Cardiac septum (tissue), 1 donor: ENCODE measurements at regions not wholly inside any gene's neighbourhood (a gene's known extent, or its start where the extent isn't known, plus 50 kb on each side); places are given as distances from the start of the nearest gene placed in this dataset.

Source experiments
- DNase-seq: peaks from one replicate; pipeline ENCODE4 v3.0.0-alpha.2; 2020; ENCODE audit warnings: low spot score
- intact Hi-C: fragments of 100-400 bp; cut with DNase I; formaldehyde crosslinking; loops from one replicate; pipeline ENCODE4 v1.14.0; 2022
- donor health status: DM: no; HTN: no; CAD: no.

DNA sequence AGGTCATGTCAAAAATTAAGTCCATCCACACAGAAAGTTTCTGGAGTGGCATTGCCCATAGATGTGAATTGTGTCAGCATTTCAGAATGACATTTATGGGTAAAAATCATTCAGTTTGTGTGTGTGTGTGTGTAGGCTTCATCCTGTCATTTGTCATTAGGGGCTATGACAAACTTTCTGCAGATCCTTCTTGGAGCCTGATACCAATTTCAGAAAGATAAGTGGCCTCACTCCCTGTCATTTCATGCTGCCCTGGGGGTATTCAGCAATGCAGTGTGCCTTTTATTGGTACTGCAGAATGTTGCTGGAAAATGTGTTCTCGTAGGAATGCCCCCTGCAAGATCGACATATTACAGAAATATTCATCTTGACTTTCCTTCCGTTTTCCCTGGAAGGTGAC, 659.7 kb downstream of the NLGN4X start:
- intact Hi-C loops: no loop called here
- no peak for DNase-seq

DNA sequence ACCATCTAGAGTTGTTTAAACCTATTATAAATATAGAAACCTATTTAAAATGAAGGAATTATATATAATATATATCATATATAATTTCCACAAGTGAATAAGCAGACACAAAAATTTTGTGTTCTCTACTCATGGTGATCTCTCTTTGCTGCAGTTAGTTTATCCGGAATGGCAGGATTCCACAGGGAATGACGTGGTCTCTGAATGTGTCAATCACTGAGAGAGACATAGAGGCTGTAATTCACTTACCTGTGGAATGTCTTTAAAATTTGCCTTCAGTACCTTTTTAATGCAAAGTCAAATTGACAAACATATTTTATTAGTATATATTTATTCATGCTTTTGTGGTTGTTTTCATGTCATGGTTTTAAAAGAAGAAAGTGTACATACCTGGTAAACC, 669.3 kb downstream of the NLGN4X start:
- no peak for DNase-seq
- intact Hi-C loops: no loop called here

DNA sequence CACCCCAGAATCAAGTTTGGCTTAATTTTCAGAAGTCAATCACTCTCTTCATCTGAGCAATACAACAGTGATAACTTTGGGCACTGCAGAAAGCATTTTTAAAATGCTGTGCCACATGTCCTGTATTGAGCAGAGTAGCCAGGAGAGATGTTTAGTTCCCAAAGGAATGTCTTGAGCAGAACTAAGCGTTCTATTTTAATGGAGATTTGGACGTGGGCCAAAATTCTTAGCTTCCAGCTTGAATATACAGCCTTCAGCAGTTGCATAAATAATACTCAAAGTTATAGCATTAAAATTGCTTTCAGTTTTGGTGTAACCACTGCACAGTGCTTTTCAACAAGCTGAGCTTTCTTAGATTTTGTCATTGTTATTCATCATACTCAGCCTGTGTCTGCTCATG, 679.2 kb downstream of the NLGN4X start:
- no peak for DNase-seq
- intact Hi-C loops: no loop called here

DNA sequence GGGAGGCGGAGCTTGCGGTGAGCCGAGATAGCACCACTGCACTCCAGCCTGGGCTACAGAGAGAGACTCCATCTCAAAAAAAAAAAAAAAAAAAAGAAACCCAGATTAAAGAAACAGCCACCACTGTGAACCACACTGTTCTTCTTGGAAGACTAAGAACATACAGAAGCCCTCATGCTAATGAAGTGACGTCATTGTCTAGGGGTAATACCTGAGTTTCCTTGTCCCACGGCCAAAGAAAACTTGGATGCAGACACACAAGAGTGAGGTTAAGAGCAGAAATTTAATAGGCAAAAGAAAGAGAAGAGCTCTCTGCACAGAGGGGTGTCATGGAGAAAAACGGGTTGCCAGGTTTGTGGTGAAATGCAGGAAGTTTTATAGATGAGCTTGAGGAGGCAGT, 691.6 kb downstream of the NLGN4X start:
- no peak for DNase-seq
- intact Hi-C loops: no loop called here

DNA sequence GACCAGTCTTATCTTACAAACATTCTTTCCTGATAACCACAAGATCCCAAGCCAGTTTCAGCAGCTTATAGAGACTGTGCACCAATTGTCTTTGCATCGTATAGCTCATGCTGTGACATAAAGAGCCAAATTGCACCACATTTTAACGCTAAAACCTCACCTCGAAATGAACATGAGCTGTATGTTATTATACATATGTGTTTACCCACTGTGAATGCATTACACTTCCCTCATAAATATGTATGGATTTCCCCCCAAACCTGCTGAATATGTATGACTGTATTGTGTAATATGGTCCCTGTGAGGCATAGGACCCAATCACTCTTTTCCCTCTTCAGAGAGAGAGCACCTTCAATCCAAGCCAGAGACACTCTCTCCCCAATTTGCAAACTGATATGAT, 692.4 kb downstream of the NLGN4X start:
- no peak for DNase-seq
- intact Hi-C loops: no loop called here

DNA sequence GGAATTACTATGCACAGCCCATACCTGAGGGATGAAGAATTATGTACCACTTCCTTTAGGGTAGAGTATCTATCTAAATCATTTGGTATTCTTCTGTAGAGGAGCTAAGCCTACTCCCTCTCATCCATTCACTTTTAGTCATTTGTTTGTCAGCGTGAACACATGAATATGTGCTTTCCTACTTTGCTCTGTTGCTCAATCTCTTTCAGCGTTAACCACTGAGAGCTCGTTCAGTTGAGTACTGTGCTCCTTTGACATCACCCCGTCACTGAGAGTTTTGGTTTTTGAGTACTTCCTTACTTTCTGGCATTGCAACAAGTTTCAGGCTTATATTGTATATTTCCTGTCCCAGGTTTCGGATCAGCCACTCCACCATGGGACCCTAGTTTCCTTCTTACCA, 700.6 kb downstream of the NLGN4X start:
- intact Hi-C loops: no loop called here

DNA sequence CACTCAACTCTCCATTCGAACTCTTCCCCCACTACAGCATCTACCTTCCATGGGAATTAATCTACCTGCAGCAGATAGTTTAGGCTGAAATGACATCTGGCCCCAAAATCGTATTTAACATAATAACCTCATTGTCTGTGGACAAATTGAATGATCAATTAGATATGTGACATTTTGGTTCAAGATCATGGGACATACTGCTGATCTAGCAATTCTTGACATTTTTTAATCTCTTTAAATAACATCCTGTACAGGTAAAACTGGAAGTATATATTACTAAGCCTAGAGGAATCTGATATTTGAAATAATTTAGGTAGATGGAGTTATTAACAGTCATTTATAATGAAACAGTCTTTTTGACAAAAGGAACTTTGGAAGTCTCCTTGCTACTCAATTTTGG, 702.5 kb downstream of the NLGN4X start:
- no peak for DNase-seq
- intact Hi-C loops: no loop called here

More for the DNA sequence above, 700.6 kb downstream of the NLGN4X start:
- DNase-seq: no peak

DNA sequence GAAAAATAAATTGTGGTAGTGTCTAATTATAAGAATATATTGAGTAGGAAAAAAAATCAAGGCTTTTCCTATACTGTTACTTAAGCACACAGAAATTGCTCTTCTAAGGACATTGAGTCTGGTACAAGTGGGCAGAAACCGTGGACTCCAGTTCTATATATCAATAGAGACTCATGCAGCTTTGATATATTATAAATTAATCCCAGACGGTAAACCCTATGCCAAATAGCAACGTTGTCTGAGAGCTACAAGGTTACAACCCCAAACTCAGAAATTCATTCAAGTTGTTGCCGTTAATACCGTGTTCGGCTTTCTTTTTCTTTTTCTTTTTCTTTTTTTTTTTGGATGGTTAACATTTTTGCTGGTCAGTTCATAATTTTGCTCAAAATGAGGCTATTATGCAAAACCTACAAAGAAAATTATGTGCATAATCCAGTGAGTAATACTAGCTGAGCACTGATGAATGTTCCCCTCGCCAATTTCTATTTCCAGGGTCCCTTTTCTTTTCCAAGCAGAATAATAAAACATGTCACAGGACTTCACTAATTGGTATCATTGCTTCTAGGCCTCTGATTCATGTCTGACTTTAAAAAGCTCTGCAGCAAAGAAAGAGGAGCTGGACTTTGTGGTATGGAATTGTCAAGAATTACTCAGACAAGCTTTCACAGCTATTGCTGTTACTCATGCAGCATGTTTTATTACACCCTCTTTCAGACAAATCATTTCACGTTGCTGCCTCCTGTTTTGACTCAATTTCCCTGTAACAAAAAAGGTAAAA, 737.7 kb downstream of the NLGN4X start:
- intact Hi-C loops: no loop called here
- DNase-seq: no peak

DNA sequence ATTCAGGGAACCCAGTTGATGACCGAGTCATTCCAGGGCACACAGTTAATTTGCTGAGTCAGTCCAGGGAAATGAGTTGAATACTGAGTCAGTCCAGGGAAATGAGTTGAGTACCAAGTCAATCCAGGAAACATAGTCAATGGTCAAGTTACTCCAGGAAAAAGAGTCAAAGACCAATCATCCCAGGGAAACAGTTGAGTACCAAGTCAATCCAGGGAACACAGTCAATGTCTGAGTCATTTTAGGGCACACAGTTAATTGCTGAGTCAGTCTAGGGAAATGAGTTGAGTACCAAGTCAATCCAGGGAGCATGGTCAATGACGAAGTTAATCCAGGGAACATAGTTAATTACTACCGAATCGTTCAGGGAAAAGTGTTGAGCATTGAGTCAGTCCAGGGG, 754.4 kb downstream of the NLGN4X start:
- intact Hi-C loops: no loop called here
- no peak for DNase-seq

DNA sequence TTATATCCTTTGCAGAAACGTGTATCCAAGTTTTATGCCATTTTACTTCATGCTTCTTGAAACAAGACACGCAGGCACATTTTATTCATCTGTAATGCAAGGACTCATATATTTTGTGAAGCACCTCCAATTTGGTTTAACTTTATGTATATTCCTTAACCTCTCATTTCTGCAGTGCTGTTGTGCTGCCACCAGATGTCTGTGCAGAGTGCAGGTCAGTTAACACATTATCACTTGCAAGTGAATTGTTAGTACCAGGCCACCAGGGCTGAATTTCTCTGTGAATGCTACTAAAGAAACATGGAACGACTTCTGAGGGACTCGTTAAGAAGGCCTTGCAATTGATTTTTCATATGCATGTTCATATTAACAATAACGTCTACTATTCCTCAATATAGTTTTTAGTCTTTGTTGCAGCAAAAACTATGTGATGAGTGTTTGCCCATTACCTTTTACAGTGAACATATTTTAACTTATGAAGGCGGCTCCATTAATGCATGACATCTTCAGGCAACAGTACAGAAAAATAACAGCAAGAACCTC, 770.3 kb downstream of the NLGN4X start:
- intact Hi-C loops: no loop called here
- DNase-seq: no peak

DNA sequence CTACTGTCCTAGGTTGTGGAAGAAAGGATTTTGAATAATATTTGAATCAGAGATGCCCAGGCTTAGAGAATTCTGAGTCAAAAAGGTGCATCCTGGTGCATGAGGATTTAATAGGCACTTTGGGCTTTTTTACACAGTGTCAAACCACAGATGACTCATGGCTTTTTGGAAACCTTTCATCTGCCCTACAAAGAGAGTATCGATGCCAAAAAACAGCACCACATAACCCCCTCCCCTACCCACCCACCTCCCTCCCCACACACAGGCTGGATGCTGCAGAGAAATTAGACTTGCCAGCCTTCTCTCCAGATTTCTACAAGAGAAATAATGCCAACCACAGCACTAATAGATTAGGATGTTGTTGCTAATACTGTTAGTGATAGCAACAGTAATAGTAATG, 779.3 kb downstream of the NLGN4X start:
- intact Hi-C loops: no loop called here
- DNase-seq: no peak

DNA sequence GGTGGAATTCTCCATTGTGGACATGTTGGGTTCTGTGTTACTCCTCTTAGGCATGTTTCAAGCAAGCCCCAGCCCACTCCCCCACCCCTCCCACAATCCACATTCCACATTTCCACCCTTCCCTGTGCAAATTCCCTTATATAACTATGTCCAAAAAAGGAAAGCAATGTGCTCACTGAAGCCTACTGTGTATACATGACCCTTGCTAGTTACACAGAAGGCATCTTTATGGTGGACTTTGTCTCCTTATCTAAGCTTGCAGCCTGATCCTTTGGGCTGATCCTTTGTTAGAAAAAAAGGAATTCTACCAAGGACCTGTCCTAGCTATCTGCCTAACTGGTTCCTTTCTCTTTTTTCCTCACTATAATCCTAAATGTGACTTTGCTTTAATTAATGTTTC, 796.8 kb downstream of the NLGN4X start:
- intact Hi-C loops: no loop called here
- no peak for DNase-seq

DNA sequence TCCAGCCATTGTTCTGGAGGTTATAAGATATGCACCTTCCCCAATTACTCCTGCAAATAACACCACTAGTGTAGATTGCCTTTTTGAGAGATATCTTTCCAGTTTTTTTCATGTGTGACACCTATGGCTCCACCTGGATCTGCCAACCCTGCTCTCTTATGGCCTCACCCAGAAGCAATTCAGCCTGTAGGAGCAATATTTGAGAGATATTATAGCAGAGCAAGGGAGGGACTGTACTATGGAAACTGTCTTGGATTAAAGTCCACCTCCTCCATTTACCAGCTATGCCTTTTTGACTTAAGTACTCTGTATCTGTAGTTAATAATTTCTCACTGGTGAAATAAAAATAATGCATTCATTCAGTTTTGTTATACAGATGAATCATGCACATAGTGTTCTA, 803.5 kb downstream of the NLGN4X start:
- intact Hi-C loops: no loop called here
- no peak for DNase-seq

DNA sequence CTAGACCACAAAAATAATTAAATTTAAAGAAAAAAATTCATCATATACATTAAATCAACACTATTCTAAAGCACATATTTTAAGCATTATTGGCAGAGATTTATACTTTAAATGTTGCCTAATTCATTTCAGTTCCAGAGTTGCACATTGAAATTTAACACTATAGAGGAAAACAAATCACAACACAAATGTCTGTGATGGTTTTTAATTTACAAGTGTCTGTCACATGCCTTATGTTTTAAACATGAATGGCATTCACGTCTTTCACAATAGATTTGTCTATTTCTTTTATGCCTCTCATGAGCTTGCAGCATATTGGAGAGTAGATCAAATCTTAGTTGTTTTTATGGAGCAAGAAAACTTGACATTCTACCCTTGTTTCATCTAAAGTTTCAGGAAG, 811.3 kb downstream of the NLGN4X start:
- intact Hi-C loops: no loop called here
- no peak for DNase-seq

DNA sequence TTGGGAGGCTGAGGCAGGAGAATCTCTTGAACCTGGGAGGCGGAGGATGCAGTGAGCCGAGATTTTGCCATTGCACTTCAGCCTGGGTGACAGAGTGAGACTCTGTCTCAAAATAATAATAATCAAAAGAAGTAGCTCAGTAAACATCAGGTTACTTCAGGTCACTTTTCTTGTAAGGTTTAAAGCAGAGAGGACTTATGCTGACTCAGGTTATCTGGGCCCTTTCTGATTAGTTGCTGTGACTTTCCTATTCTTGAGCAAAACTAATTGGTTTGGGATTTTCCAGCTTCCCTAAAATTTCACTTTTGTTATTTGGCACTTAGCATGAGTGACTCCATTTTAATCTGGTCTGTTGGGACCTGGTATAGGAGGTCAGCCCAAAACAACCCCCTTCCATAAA, 812.9 kb downstream of the NLGN4X start:
- intact Hi-C loops: no loop called here

DNA sequence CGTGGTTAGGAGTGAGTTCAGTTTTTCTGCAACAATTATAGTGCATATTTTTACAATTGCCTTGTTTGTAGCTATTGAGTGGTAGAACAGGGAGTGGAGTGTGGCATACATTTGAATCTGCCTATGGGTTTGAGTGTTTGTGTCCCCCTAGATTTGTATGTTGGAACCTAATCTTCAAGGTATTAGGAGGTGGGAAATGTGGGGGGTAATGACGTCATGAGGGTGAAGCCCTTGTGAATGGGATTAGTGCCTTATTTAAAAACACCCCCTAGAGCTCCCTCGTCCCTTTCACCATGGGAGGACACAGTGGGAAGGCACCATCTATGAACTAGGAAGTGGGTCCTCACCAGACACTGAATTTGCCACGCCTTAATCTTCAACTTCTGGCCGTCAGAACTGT, 819.6 kb downstream of the NLGN4X start:
- DNase-seq: no peak
- intact Hi-C loops: no loop called here

More for the DNA sequence above, 812.9 kb downstream of the NLGN4X start:
- DNase-seq: no peak

DNA sequence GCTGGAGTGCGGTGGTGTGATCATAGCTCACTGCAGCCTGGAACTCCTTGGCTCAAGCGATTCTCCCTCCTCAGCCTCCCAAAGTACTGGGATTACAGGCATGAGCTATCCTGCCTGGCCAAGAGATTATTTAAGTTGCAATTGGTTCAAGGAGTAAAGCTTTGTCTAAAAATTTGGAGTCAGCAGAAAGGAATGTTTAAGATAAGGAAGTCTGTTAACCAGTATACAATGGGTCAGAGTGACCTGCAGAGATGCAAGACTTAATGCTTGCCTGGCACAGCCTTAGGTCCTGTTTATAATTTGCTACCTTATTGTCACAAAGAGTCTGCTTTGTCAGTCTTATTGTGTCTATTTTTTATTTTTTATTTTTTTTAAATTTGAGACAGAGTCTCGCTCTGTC, 826.2 kb downstream of the NLGN4X start:
- intact Hi-C loops: no loop called here
- no peak for DNase-seq

DNA sequence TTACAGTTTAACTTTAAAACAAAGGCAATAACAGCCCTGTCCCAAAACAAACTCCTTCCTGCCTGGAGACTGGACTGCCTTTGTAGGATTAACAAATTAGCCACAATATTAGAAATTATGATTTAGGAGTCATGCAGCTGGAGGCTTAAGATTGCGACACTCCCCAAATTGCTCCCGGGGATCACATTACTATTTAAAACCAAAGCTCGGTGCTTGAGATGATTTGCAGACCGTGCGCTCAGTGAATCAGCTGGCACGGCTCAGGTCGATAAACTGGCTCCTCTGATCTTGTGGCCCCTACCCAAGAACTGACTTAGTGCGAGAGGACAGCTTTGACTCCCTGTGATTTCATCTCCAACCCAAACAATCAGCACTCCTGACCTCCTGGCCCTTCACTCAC, 829.3 kb downstream of the NLGN4X start:
- DNase-seq: no peak
- intact Hi-C loops: no loop called here

DNA sequence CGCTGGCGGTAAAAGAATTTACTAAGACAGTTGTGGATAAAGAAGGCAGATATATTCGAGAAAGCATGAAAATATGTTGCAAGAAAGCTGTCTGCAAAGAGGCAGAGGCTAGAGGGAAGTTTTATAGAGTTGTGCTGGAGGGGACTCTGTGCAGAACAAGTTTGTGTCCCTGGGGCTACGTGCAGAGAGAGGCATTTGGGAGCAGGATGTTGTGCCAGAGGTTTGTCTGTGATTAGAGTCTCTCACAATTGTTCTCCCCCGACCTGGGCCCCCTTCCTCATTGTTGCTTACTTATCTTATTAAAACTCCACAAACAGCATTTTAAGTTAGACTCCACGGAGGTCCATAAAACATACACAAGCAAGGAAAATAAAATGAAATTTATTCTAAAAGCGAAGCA, 831.3 kb downstream of the NLGN4X start:
- no peak for DNase-seq
- intact Hi-C loops: no loop called here

DNA sequence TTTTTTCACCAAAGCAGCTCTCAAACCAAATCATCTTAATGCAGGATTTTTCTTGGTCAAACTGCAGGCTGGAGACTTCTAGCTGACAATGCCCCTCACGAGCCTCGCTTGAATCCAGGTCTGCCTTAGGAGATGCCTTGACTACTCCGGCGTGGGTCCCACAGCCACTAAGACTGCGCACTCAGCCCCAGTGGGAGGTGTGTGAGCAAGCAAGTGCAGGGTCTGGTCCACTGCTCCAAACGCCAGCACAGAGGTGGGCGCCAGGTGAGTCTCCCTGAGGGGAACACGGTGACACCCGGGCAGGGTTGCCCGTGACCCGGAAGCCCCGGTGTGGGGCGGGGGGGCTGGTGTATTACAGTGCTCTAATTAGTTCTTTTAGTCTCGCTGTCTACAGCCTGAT, 838.3 kb downstream of the NLGN4X start:
- intact Hi-C loops: no loop called here
- no peak for DNase-seq

DNA sequence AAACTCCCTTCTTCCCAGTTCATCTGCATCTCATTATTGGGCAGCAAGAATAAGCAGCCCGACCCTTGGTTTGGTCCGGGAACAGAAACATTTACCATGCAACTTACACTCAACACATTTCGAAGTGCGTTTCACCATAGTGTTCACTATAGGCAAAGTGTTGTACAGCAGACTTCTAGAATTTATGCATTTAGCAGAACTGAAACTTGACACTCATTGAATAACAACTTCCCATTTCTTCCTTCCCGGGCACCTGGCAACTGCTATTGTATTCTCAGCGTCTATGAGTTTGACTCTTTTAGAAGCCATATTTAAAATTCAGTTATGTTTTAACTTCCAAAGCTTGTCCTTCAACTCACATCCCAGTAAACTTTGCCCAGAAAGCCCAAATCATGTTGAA, 840.6 kb downstream of the NLGN4X start:
- no peak for DNase-seq
- intact Hi-C loops: no loop called here

DNA sequence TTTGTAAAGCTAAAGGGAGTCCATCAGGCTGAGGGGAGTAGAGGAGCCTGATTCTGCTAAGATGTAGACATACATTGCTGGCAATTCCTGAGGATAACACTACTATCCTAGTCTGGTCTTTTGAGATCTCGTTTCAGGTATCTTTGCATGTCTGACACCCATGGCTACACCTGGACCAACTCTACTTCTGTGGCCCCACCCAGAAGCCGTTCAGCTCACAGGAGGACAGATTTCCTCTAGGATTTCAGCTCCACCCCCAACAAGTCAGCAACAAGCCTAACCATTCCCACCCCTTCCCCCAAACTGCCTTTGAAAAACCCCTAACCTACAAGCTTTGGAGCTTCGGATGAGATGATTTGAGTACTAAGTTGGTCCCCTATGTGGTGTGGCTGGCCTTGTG, 848.2 kb downstream of the NLGN4X start:
- intact Hi-C loops: no loop called here
- no peak for DNase-seq
